Spleen (tissue), 7 donors: ENCODE measurements at regions not wholly inside any gene's neighbourhood (a gene's known extent, or its start where the extent isn't known, plus 50 kb on each side); places are given as distances from the start of the nearest gene placed in this dataset.

Source experiments
- POLR2A ChIP-seq, 3 donors: fragments of 450-650 bp; IDR thresholded peaks; one replicate each; pipeline ENCODE4 v1.5.1; 2017; ENCODE audit warnings: antibody characterized with exemption in 3 of 3, mild to moderate bottlenecking in 1 of 3
- POLR2AphosphoS5 ChIP-seq, 3 donors: sonication (generic); formaldehyde crosslinking; IDR thresholded peaks; one replicate each; pipeline ENCODE4 v1.5.1; 2017; ENCODE audit warnings: antibody characterized with exemption in 3 of 3
- TF ChIP-seq, protein P1 (sequence below), 11 experiments: fragments of 200-600 bp in 7 of 11; fragments of 450-650 bp in 4 of 11; sonication (generic) in 4 of 11; IDR thresholded peaks in 8 of 11; conservative IDR thresholded peaks in 3 of 11; 1 replicate in 7 of 11; 2 replicates in 4 of 11; pipeline versions ENCODE4 v1.4.0 to v1.8.0; 2016 to 2021; ENCODE audit warnings: antibody characterized with exemption in 11 of 11, inconsistent platforms in 4 of 11, mild to moderate bottlenecking in 1 of 11
- donor health status: DM: no; HTN: no; CAD: no; lungs with moderate emphysema.
- donor health status: DM: no; HTN: no; CAD: no.
- donor health status: DM: no; HTN: no; CAD: no.

DNA sequence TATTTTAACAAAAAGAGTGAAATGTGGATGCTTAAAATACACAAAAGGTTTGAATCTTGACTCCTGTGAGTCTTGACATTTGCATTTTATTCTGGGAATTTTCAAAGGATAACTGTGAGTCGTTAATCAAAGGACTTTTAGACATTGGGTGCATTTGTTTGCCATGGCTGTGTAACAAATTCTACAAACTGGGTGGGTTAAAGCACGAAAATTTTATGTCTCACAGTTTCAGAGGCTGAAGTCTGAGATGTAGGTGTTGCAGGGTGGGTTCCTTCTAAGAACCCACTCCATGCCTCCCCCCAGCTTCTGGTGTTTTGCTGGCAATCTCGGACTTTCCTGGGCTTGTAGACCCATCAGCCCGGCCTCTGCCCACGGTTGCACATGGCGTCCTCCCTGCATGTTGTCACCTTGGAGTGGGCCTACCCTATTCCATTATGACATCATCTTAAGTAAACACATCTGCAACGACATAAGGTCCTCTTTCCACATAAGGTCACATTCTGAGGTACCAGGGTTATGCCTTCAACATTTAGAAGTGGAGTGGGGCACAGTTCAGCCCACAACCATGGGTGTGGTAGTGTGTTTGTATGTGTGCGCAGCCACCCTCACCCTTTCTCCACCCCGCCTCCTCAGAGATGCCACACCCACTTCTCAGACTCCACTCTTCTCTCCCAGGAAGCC is 113.1 kb downstream of the FOXA2 start:
- TF ChIP-seq, protein P1, sequence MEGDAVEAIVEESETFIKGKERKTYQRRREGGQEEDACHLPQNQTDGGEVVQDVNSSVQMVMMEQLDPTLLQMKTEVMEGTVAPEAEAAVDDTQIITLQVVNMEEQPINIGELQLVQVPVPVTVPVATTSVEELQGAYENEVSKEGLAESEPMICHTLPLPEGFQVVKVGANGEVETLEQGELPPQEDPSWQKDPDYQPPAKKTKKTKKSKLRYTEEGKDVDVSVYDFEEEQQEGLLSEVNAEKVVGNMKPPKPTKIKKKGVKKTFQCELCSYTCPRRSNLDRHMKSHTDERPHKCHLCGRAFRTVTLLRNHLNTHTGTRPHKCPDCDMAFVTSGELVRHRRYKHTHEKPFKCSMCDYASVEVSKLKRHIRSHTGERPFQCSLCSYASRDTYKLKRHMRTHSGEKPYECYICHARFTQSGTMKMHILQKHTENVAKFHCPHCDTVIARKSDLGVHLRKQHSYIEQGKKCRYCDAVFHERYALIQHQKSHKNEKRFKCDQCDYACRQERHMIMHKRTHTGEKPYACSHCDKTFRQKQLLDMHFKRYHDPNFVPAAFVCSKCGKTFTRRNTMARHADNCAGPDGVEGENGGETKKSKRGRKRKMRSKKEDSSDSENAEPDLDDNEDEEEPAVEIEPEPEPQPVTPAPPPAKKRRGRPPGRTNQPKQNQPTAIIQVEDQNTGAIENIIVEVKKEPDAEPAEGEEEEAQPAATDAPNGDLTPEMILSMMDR (IDR thresholded peaks at IDR 0.05 in 8 of 11, conservative IDR thresholded peaks at IDR 0.05 in 3 of 11): no peak
- TF ChIP-seq POLR2A (IDR thresholded peaks at IDR 0.05) (no peak), POLR2AphosphoS5 (IDR thresholded peaks at IDR 0.05) (no peak)
